AG08396 (cell line): ENCODE measurements at regions not wholly inside any gene's neighbourhood (a gene's known extent, or its start where the extent isn't known, plus 50 kb on each side); places are given as distances from the start of the nearest gene placed in this dataset.
A peak's percentile ranks its signal among the peaks of the same experiment; 100 is the strongest.

Source experiments
- DNase-seq: peaks from one replicate; pipeline ENCODE4 v3.0.0; 2012; ENCODE audit warnings: low spot score, mixed read lengths

- DNase-seq: peak; percentile 28
These were observed 218.0 kb upstream of the TRIB2 start for GRCh38 chr2:12498704-12499103.

- DNase-seq: no peak
These were observed 215.8 kb upstream of the TRIB2 start for GRCh38 chr2:12500899-12501298.

GRCh38 chr2:12501469-12502158 lies 215.1 kb upstream of the TRIB2 start:
- DNase-seq: no peak

- DNase-seq: no peak
These were observed 214.0 kb upstream of the TRIB2 start for GRCh38 chr2:12502759-12503158.

- peak; percentile 24 for DNase-seq
These were observed 212.3 kb upstream of the TRIB2 start for GRCh38 chr2:12504443-12504842.

- no peak for DNase-seq
These were observed 209.9 kb upstream of the TRIB2 start for GRCh38 chr2:12506846-12507245.

- DNase-seq: no peak
These were observed 209.4 kb upstream of the TRIB2 start for GRCh38 chr2:12507295-12507694.

GRCh38 chr2:12510070-12510469 lies 206.7 kb upstream of the TRIB2 start:
- no peak for DNase-seq

GRCh38 chr2:12513339-12513738 lies 203.4 kb upstream of the TRIB2 start:
- no peak for DNase-seq

- DNase-seq: no peak
These were observed 202.6 kb upstream of the TRIB2 start for GRCh38 chr2:12514168-12514567.

GRCh38 chr2:12514631-12515437 lies 201.9 kb upstream of the TRIB2 start:
- no peak for DNase-seq

GRCh38 chr2:12515871-12516270 lies 200.9 kb upstream of the TRIB2 start:
- DNase-seq: no peak

- no peak for DNase-seq
These were observed 183.3 kb upstream of the TRIB2 start for GRCh38 chr2:12533337-12534005.

GRCh38 chr2:12534646-12535263 lies 182.0 kb upstream of the TRIB2 start:
- peak; percentile 79 for DNase-seq

- no peak for DNase-seq
These were observed 179.8 kb upstream of the TRIB2 start for GRCh38 chr2:12536976-12537375.

- DNase-seq: no peak
These were observed 178.5 kb upstream of the TRIB2 start for GRCh38 chr2:12538138-12538694.

- no peak for DNase-seq
These were observed 177.4 kb upstream of the TRIB2 start for GRCh38 chr2:12539336-12539735.

GRCh38 chr2:12539776-12540562 lies 176.8 kb upstream of the TRIB2 start:
- no peak for DNase-seq

- no peak for DNase-seq
These were observed 173.4 kb upstream of the TRIB2 start for GRCh38 chr2:12543076-12543977.

- no peak for DNase-seq
These were observed 172.7 kb upstream of the TRIB2 start for GRCh38 chr2:12543978-12544558.
